PC-3 (cell line): ENCODE measurements at regions not wholly inside any gene's neighbourhood (a gene's known extent, or its start where the extent isn't known, plus 50 kb on each side); places are given as distances from the start of the nearest gene placed in this dataset.

ENCODE experiments used
- EZH2 ChIP-seq: fragments of 300-600 bp; sonication (generic); IDR thresholded peaks from one replicate; pipeline ENCODE4 v1.6.1; 2017; ENCODE audit warnings: antibody characterized with exemption, mild to moderate bottlenecking, low read length; ENCODE audit not compliant: unreplicated experiment
- EZH2phosphoT487 ChIP-seq: fragments of 300-600 bp; sonication (generic); IDR thresholded peaks from 2 replicates; pipeline ENCODE4 v1.6.1; 2018; ENCODE audit warnings: mild to moderate bottlenecking, antibody characterized with exemption, low read length, borderline replicate concordance
- TF ChIP-seq, protein P1 (sequence below): fragments of 300-600 bp; sonication (generic); conservative IDR thresholded peaks from 2 replicates; pipeline ENCODE4 v1.5.1; 2017; ENCODE audit warnings: antibody characterized with exemption, low read depth, mild to moderate bottlenecking, low read length

DNA sequence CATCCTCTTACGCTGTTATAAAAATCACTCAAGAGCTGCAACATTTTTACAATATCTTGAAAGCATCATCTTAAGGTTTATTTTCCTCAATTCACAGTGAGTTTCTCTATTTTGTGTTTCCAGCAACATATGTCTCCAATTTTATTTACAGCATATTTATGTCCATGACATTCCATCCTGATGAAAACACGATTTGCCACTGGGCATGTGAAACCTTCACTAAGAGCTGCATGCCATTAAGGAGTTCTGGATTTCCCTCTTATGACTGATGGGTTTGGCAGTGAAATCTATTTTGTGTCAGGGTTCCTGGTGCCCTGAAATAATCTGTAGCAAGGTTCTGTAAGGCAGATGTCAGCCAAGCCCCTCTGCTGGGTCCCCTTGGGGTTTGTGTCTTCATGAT lies 527.6 kb upstream of the KLF12 start:
- TF ChIP-seq, protein P1, sequence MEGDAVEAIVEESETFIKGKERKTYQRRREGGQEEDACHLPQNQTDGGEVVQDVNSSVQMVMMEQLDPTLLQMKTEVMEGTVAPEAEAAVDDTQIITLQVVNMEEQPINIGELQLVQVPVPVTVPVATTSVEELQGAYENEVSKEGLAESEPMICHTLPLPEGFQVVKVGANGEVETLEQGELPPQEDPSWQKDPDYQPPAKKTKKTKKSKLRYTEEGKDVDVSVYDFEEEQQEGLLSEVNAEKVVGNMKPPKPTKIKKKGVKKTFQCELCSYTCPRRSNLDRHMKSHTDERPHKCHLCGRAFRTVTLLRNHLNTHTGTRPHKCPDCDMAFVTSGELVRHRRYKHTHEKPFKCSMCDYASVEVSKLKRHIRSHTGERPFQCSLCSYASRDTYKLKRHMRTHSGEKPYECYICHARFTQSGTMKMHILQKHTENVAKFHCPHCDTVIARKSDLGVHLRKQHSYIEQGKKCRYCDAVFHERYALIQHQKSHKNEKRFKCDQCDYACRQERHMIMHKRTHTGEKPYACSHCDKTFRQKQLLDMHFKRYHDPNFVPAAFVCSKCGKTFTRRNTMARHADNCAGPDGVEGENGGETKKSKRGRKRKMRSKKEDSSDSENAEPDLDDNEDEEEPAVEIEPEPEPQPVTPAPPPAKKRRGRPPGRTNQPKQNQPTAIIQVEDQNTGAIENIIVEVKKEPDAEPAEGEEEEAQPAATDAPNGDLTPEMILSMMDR: no peak
- TF ChIP-seq EZH2 (no peak), EZH2phosphoT487 (no peak)
